ENCODE measurements at regions not wholly inside any gene's neighbourhood (a gene's known extent, or its start where the extent isn't known, plus 50 kb on each side); places are given as distances from the start of the nearest gene placed in this dataset.

DNA sequence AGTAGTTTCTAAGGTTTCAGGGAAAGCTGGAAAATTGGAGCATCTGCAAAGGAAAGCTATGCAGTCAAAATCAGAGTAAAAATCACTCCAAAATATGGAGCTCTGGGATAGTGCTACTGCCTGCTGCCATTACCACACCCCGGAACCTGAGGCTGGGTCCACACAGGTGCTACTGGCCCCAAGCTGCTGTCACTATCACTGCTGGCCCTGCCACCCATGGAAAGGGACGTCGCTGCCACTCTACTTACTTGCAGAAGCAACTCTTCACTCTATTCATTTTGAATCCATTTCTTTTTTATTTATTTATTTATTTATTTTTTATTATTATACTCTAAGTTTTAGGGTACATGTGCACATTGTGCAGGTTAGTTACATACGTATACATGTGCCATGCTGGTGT, 60.3 kb upstream of the RGS18 start:
- no peak for TF ChIP-seq CTCF (conservative IDR thresholded peaks at IDR 0.05)
- no peaks in the 10 kb centered on the region for H3K4me1 Mint-ChIP-seq
- no CpG with 5 or more reads among the region's 4 CpGs for WGBS (ENCODE audit: extremely low coverage, insufficient read length, low lambda C conversion rate)

More for the DNA sequence above, 60.3 kb upstream of the RGS18 start:
- Mint-ChIP-seq H3K36me3 (ENCODE audit: insufficient read depth in 1 of 3, low read depth in 3 of 3) (no peaks in the 10 kb centered on the region; a peak in 1 of 7 replicates), H3K27me3 (ENCODE audit: low read depth) (peaks cover 5% of the 10 kb centered on the region), H3K9me3 (no peaks in the 10 kb centered on the region), H3K4me3 (no peak overlapping the region), H3K27ac (no peak overlapping the region)
- no peaks in the 10 kb centered on the region for H3K4me1 ChIP-seq (ENCODE audit: insufficient read depth, low read length)
- H3K14ac ChIP-seq (ENCODE audit: insufficient read depth, low read length): no peak overlapping the region
- no peak overlapping the region for H3K9ac ChIP-seq (ENCODE audit: extremely low read depth, insufficient read length, low read length)
- H3K9me3 ChIP-seq (ENCODE audit: control insufficient read depth, low read depth, low read length): no peaks in the 10 kb centered on the region
- H2BK15ac ChIP-seq (ENCODE audit: low read depth, low read length): no peak overlapping the region
- H4K5ac ChIP-seq (ENCODE audit: insufficient read length, low read depth, low read length): no peak overlapping the region
- no peaks in the 10 kb centered on the region; the same call in 1 of the 2 replicates for H3K27me3 ChIP-seq (ENCODE audit: insufficient read depth, low read length)
- H4K91ac ChIP-seq (ENCODE audit: insufficient read length, low read depth, low read length): no peak overlapping the region
- no peak overlapping the region for H2BK120ac ChIP-seq (ENCODE audit: low read depth, low read length, poor library complexity, severe bottlenecking)
- no peak overlapping the region for H2BK5ac ChIP-seq (ENCODE audit: insufficient read length, low read length)
- no peak overlapping the region for H3K18ac ChIP-seq (ENCODE audit: insufficient read length, low read depth, low read length)
- no peak overlapping the region for H2AFZ ChIP-seq (ENCODE audit: low read length)
- no peak overlapping the region for H3K4ac ChIP-seq (ENCODE audit: low read depth, low read length)
- no peak overlapping the region for H3T11ph ChIP-seq (ENCODE audit: low read length)
- no peak overlapping the region for H2BK12ac ChIP-seq (ENCODE audit: insufficient read length, low read depth, low read length)
- H3K4me2 ChIP-seq (ENCODE audit: insufficient read depth, insufficient read length, low read length): no peak overlapping the region
- H3K23ac ChIP-seq (ENCODE audit: insufficient read length, low read depth, low read length): no peak overlapping the region
- H3K27ac ChIP-seq (ENCODE audit: insufficient read length, low read depth, low read length): no peak overlapping the region
- no peaks in the 10 kb centered on the region for H4K20me1 ChIP-seq (ENCODE audit: control insufficient read depth, insufficient read depth, insufficient read length)
- no peak overlapping the region for H4K8ac ChIP-seq (replicated peaks; ENCODE audit: insufficient read length, low read depth, low read length)
- H3K56ac ChIP-seq (ENCODE audit: insufficient read length, low read depth, low read length): no peak overlapping the region
- no peaks in the 10 kb centered on the region for H3K79me1 ChIP-seq (ENCODE audit: insufficient read depth, low read depth, low read length, poor library complexity, severe bottlenecking)
- H2BK20ac ChIP-seq (ENCODE audit: low read depth, low read length, poor library complexity, severe bottlenecking): no peak overlapping the region
- no peaks in the 10 kb centered on the region for H3K23me2 ChIP-seq (ENCODE audit: insufficient read length, low read depth, low read length, poor library complexity, severe bottlenecking)
- no peaks in the 10 kb centered on the region for H3K79me2 ChIP-seq (ENCODE audit: insufficient read depth, low read length)
- H2AK5ac ChIP-seq (ENCODE audit: insufficient read length, low read length): no peak overlapping the region
- DNase-seq: no peak
